Medulla oblongata (tissue), 1 donor: ENCODE measurements at regions not wholly inside any gene's neighbourhood (a gene's known extent, or its start where the extent isn't known, plus 50 kb on each side); places are given as distances from the start of the nearest gene placed in this dataset.
A peak's percentile ranks its signal among the peaks of the same experiment; 100 is the strongest.
"Not testable (repeated sequence)": the region's sequence is repeated elsewhere in the genome, so short reads cannot be mapped to it uniquely, and the experiment has no call there.

ENCODE experiments used
- DNase-seq: peaks from one replicate; pipeline ENCODE4 v3.0.0-alpha.2; 2015; ENCODE audit errors: extremely low spot score

- DNase-seq: peak; percentile 41
These were observed 122.4 kb upstream of the NMUR2 start for GRCh38 chr5:152527358-152528052.

- no peak for DNase-seq
These were observed 124.4 kb upstream of the NMUR2 start for GRCh38 chr5:152529440-152529839.

GRCh38 chr5:152532714-152533113 is 127.6 kb upstream of the NMUR2 start:
- peak; percentile 87 for DNase-seq

- DNase-seq: no peak
These were observed 129.6 kb upstream of the NMUR2 start for GRCh38 chr5:152534641-152535040.

- no peak for DNase-seq
These were observed 137.7 kb upstream of the NMUR2 start for GRCh38 chr5:152542741-152543140.

- DNase-seq: no peak
These were observed 141.4 kb upstream of the NMUR2 start for GRCh38 chr5:152546493-152546892.

- no peak for DNase-seq
These were observed 142.1 kb upstream of the NMUR2 start for GRCh38 chr5:152547202-152547601.

GRCh38 chr5:152549709-152550108 is 144.6 kb upstream of the NMUR2 start:
- no peak for DNase-seq

GRCh38 chr5:152551061-152551460 is 146.0 kb upstream of the NMUR2 start:
- no peak for DNase-seq

GRCh38 chr5:152556784-152557183 is 151.7 kb upstream of the NMUR2 start:
- no peak for DNase-seq

- DNase-seq: peak; percentile 77
These were observed 155.5 kb upstream of the NMUR2 start for GRCh38 chr5:152560512-152561137.

- peak; percentile 82 for DNase-seq
These were observed 162.9 kb upstream of the NMUR2 start for GRCh38 chr5:152568016-152568415.

- no peak for DNase-seq
These were observed 167.7 kb upstream of the NMUR2 start for GRCh38 chr5:152572812-152573211.

GRCh38 chr5:152584103-152584502 is 179.0 kb upstream of the NMUR2 start:
- no peak for DNase-seq

GRCh38 chr5:152592416-152592815 is 187.3 kb upstream of the NMUR2 start:
- no peak for DNase-seq

- DNase-seq: no peak
These were observed 188.3 kb upstream of the NMUR2 start for GRCh38 chr5:152593388-152593787.

- no peak for DNase-seq
These were observed 190.3 kb upstream of the NMUR2 start for GRCh38 chr5:152595405-152595804.

- DNase-seq: no peak
These were observed 194.0 kb upstream of the NMUR2 start for GRCh38 chr5:152599096-152599495.

- no peak for DNase-seq
These were observed 197.0 kb upstream of the NMUR2 start for GRCh38 chr5:152601806-152602732.

GRCh38 chr5:152606050-152606449 is 201.0 kb upstream of the NMUR2 start:
- DNase-seq: not testable (repeated sequence)

- DNase-seq: no peak
These were observed 201.8 kb upstream of the NMUR2 start for GRCh38 chr5:152606776-152607364.
